Small intestine (tissue), 7 donors: ENCODE measurements at regions not wholly inside any gene's neighbourhood (a gene's known extent, or its start where the extent isn't known, plus 50 kb on each side); places are given as distances from the start of the nearest gene placed in this dataset.

Experiments
- DNase-seq, 2 donors: peaks; one replicate each; pipeline versions ENCODE4 v3.0.0 to v3.0.0-alpha.2; 2013
- FAIRE-seq: peaks from 2 replicates; lab custom pipeline; 2012; peaks lifted over from hg19 to GRCh38; lab: Jason Lieb, UNC
- H3K27ac ChIP-seq, 3 donors: one replicate each; pipeline ENCODE4 v1.5.1; 2013; ENCODE audit warnings: low read length in 2 of 3, mild to moderate bottlenecking in 2 of 3, control low read depth in 1 of 3, inconsistent platforms in 1 of 3, low read depth in 1 of 3, moderate library complexity in 1 of 3
- H3K27me3 ChIP-seq, 3 donors: one replicate each; pipeline ENCODE4 v1.6.1; 2013; ENCODE audit warnings: low read length in 3 of 3, inconsistent platforms in 1 of 3; ENCODE audit not compliant: control insufficient read depth in 3 of 3, insufficient read depth in 3 of 3
- H3K36me3 ChIP-seq, 3 donors: one replicate each; pipeline ENCODE4 v1.6.1; 2013; ENCODE audit warnings: low read length in 3 of 3, inconsistent platforms in 1 of 3, low read depth in 1 of 3, mild to moderate bottlenecking in 1 of 3, moderate library complexity in 1 of 3; ENCODE audit not compliant: control insufficient read depth in 3 of 3, insufficient read depth in 2 of 3
- H3K4me1 ChIP-seq, 3 donors: one replicate each; pipeline ENCODE4 v1.6.1; 2013; ENCODE audit warnings: low read length in 2 of 3, inconsistent platforms in 1 of 3, low read depth in 1 of 3, mild to moderate bottlenecking in 1 of 3, moderate library complexity in 1 of 3; ENCODE audit not compliant: control insufficient read depth in 3 of 3, insufficient read depth in 2 of 3
- H3K4me3 ChIP-seq, 3 donors: one replicate each; pipeline ENCODE4 v1.5.1; 2013; ENCODE audit warnings: low read length in 3 of 3, control low read depth in 1 of 3, inconsistent platforms in 1 of 3, low read depth in 1 of 3, mild to moderate bottlenecking in 1 of 3, moderate library complexity in 1 of 3
- H3K9me3 ChIP-seq, 2 donors: one replicate each; pipeline ENCODE4 v1.6.1; 2013; ENCODE audit warnings: low read depth in 1 of 2, low read length in 1 of 2; ENCODE audit not compliant: control insufficient read depth in 2 of 2, insufficient read depth in 1 of 2
- WGBS, 3 donors: extraction: QIAGEN DNeasy Blood & Tissue Kit; methylation state at CpG; one replicate each; pipeline ENCODE4 v1.1.7; 2013; 5-methylcytosine and 5-hydroxymethylcytosine counted together
- donor health status: healthy with polysubstance abuse.
- donor health status: control.
- donor health status: control.
- donor health status: Bipolar disorder and iron deficiency.
- donor health status: healthy.

GRCh38 chrX:39611468-39611867 is 486.3 kb downstream of the BCOR start:
- Histone ChIP-seq H3K4me1 (peaks cover 0 to 8% (median 0%) of the 10 kb centered on the region in 3 donors), H3K9me3 (peaks cover 2 to 3% of the 10 kb centered on the region in 2 donors), H3K27ac (no peak overlapping the region), H3K4me3 (no peak overlapping the region), H3K27me3 (no peaks in the 10 kb centered on the region), H3K36me3 (no peaks in the 10 kb centered on the region)
- DNase-seq (no peak), FAIRE-seq (no peak)
- WGBS, 3 donors, result 83 to 95% (median 83%) methylated on average over 8 of the region's 8 CpGs

- DNase-seq (peak; percentile 36 to 75), FAIRE-seq (no peak)
- Histone ChIP-seq H3K4me3 (peak overlapping the region in 2 of 3 donors; percentile 13 to 36), H3K36me3 (no peaks in the 10 kb centered on the region), H3K27me3 (no peaks in the 10 kb centered on the region), H3K9me3 (no peaks in the 10 kb centered on the region), H3K27ac (peak overlapping the region in 1 of 3 donors; percentile 60), H3K4me1 (peaks cover 0 to 8% (median 0%) of the 10 kb centered on the region in 3 donors)
- WGBS, 3 donors, result 2 to 20% (median 5%) methylated on average over 31 to 33 of the region's 33 CpGs
Observed at GRCh38 chrX:39613482-39613995, 484.2 kb downstream of the BCOR start.

GRCh38 chrX:39613997-39614679 is 483.6 kb downstream of the BCOR start:
- 6 to 18% (median 8%) methylated on average over 22 to 23 of the region's 23 CpGs for WGBS, 3 donors
- peak in 1 of 2 donors; percentile 16 for DNase-seq
- H3K4me3 ChIP-seq, result peak overlapping the region in 2 of 3 donors; percentile 13 to 36
- H3K36me3 ChIP-seq, result no peaks in the 10 kb centered on the region
- H3K9me3 ChIP-seq, result no peaks in the 10 kb centered on the region
- H3K27me3 ChIP-seq, result no peaks in the 10 kb centered on the region
- peak overlapping the region in 1 of 3 donors; percentile 60 for H3K27ac ChIP-seq
- FAIRE-seq, result no peak
- peaks cover 0 to 8% (median 0%) of the 10 kb centered on the region in 3 donors for H3K4me1 ChIP-seq

GRCh38 chrX:39614680-39614998 is 483.1 kb downstream of the BCOR start:
- peaks cover 0 to 8% (median 0%) of the 10 kb centered on the region in 3 donors for H3K4me1 ChIP-seq
- no peak overlapping the region for H3K4me3 ChIP-seq
- 23 to 38% (median 32%) methylated on average over 4 of the region's 4 CpGs for WGBS, 3 donors
- no peak overlapping the region for H3K27ac ChIP-seq
- no peak for DNase-seq
- no peaks in the 10 kb centered on the region for H3K9me3 ChIP-seq
- no peaks in the 10 kb centered on the region for H3K36me3 ChIP-seq
- no peaks in the 10 kb centered on the region for H3K27me3 ChIP-seq
- no peak for FAIRE-seq

GRCh38 chrX:39616098-39616729 is 481.5 kb downstream of the BCOR start:
- 49 to 87% (median 67%) methylated on average over 5 of the region's 5 CpGs for WGBS, 3 donors
- Histone ChIP-seq H3K36me3 (no peaks in the 10 kb centered on the region), H3K27ac (no peak overlapping the region), H3K27me3 (no peaks in the 10 kb centered on the region), H3K4me3 (no peak overlapping the region), H3K4me1 (peaks cover 0 to 8% (median 0%) of the 10 kb centered on the region in 3 donors), H3K9me3 (no peaks in the 10 kb centered on the region)
- FAIRE-seq (no peak), DNase-seq (no peak)

GRCh38 chrX:39616731-39617130 is 481.0 kb downstream of the BCOR start:
- Histone ChIP-seq H3K27ac (no peak overlapping the region), H3K9me3 (no peaks in the 10 kb centered on the region), H3K4me3 (no peak overlapping the region), H3K27me3 (no peaks in the 10 kb centered on the region), H3K36me3 (no peaks in the 10 kb centered on the region), H3K4me1 (peaks cover 0 to 8% (median 0%) of the 10 kb centered on the region in 3 donors)
- no peak for FAIRE-seq
- DNase-seq, result no peak
- WGBS, 3 donors, result 82 to 90% (median 85%) methylated on average over 8 of the region's 8 CpGs

- H3K36me3 ChIP-seq, result no peaks in the 10 kb centered on the region
Observed at GRCh38 chrX:39618178-39618577, 479.6 kb downstream of the BCOR start.

GRCh38 chrX:39619182-39620009 is 478.4 kb downstream of the BCOR start:
- Histone ChIP-seq H3K9me3 (no peaks in the 10 kb centered on the region), H3K4me3 (no peak overlapping the region), H3K4me1 (peaks cover 0 to 4% (median 0%) of the 10 kb centered on the region in 3 donors), H3K27me3 (no peaks in the 10 kb centered on the region), H3K36me3 (no peaks in the 10 kb centered on the region), H3K27ac (no peak overlapping the region)
- FAIRE-seq, result no peak
- WGBS, 3 donors, result 40 to 56% (median 50%) methylated on average over 7 of the region's 7 CpGs
- DNase-seq, result peak; percentile 15 to 39

More at GRCh38 chrX:39618178-39618577, 479.6 kb downstream of the BCOR start:
- DNase-seq (no peak), FAIRE-seq (no peak)
- Histone ChIP-seq H3K27me3 (no peaks in the 10 kb centered on the region), H3K4me1 (peaks cover 0 to 8% (median 0%) of the 10 kb centered on the region in 3 donors), H3K4me3 (no peak overlapping the region), H3K27ac (no peak overlapping the region), H3K9me3 (no peaks in the 10 kb centered on the region)
- WGBS, 3 donors, result 94 to 100% (median 100%) methylated on average over 1 of the region's 1 CpG
